SH-SY5Y (cell line): ENCODE measurements at regions not wholly inside any gene's neighbourhood (a gene's known extent, or its start where the extent isn't known, plus 50 kb on each side); places are given as distances from the start of the nearest gene placed in this dataset.

ENCODE experiments used
- GATA2 ChIP-seq: IDR thresholded peaks from 2 replicates; pipeline ENCODE4 v1.6.1; 2011; ENCODE audit warnings: mild to moderate bottlenecking, low read depth, low read length
- GATA3 ChIP-seq: IDR thresholded peaks from 2 replicates; pipeline ENCODE4 v1.6.1; 2011; ENCODE audit warnings: low read depth, mild to moderate bottlenecking, low read length, moderate library complexity

- no peak for TF ChIP-seq GATA3
- no peak for TF ChIP-seq GATA2
Observed at GRCh38 chr20:40869218-40870147, 159.1 kb upstream of the TOP1 start.

- TF ChIP-seq GATA2, result no peak
- TF ChIP-seq GATA3, result no peak
Observed at GRCh38 chr20:40875116-40876085, 153.2 kb upstream of the TOP1 start.

- TF ChIP-seq GATA2 (no peak), GATA3 (no peak)
Observed at GRCh38 chr20:40880063-40880728, 148.4 kb upstream of the TOP1 start.

DNA sequence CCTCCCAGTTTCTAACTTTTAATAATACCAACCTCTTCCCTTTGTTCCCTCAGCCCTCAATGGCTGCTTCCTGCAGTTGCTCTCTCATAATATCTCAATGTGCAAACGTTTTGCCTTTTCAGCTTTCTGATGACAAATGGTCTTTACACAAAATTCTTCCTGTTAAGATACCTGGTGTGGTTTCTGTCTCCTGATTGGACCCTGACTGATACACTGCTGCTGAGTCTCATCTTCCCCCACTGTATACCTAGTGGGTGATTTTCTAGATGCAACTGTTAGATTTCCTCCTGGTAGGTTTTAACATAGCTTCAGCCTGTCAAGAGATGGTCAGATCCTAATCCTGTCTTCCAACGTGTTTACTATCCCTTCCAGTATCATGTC lies 147.9 kb upstream of the TOP1 start:
- TF ChIP-seq GATA3, result no peak
- no peak for TF ChIP-seq GATA2

DNA sequence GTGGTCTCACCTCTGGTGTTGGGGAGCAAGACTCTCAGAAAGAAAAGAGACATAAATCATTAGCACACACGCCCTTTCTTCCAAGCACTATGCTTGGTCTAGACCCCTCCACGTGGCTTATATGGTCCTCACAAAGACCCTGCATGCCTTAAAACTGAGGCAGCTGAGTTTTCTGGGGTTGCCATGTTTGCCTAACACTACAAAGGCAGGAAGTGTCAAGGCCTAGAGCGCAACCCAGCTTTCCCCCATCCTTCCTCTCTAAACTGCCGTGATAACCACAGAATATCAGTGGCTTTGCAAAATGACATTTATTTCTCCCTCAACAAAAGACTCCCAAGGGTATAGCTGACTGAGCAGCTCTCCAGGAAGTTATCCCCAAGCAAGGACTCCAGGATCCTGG lies 146.5 kb upstream of the TOP1 start:
- no peak for TF ChIP-seq GATA2
- no peak for TF ChIP-seq GATA3

GRCh38 chr20:40883097-40883496 lies 145.5 kb upstream of the TOP1 start:
- TF ChIP-seq GATA3 (no peak), GATA2 (no peak)

- TF ChIP-seq GATA2 (no peak), GATA3 (no peak)
Observed at GRCh38 chr20:40887105-40887504, 141.5 kb upstream of the TOP1 start.

GRCh38 chr20:40890181-40890580 lies 138.4 kb upstream of the TOP1 start:
- no peak for TF ChIP-seq GATA3
- no peak for TF ChIP-seq GATA2

DNA sequence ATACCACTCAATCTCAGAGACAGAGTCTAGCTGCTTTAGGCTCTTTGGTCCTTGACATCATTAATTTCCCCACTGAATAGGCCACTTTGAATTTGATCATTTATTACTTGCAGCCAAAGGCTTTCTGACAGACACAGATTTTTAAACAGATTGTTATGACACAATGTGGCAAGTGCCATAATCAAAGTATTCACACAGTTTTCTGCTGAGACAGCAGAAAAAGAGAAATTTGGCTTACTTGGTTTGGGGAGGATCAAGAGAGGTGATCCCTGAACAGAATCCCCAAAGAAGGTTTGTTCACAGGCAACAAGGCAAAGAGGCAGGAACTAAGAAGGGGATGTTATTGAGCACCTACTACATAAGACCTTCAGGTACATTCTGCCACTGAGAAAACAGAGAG lies 138.0 kb upstream of the TOP1 start:
- TF ChIP-seq GATA2, result no peak
- TF ChIP-seq GATA3, result no peak

DNA sequence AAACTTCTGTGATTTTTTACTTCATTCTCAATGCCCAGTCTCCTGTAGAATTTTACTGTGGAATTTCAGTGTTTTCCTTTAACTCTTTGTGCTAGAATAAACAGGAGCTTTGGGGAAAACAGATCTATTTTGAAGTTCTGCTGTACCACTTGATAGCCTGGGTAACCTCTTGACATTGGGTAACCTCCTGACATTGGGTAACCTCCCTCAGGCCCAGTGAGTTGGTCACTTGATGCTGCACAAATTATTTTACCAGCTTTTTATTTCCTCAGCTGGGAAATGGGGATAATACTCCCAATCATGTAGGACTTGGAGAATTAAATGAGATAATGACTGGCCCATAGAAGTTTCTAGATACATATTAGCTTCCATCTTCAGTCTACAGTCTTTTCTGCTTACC lies 137.3 kb upstream of the TOP1 start:
- TF ChIP-seq GATA2 (no peak), GATA3 (no peak)

DNA sequence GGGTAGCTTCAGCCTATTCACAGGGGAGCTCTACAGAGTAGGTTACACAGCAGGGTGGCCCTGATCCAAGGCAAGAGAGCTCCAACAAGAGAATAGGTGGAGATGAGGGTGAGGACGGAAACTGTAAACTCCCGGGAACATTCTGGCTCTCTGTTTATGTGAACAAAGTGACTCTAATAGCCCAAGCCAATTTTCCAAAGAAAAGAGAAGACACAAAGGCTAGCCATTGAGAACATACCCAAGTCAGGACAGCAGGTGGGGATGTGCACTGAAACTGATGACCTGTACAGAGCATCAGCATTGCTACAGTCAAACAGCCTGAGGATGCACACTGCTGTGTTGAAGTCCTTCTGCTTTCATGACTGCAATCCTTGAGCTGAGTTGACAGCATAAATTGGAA lies 136.0 kb upstream of the TOP1 start:
- TF ChIP-seq GATA2 (no peak), GATA3 (no peak)

DNA sequence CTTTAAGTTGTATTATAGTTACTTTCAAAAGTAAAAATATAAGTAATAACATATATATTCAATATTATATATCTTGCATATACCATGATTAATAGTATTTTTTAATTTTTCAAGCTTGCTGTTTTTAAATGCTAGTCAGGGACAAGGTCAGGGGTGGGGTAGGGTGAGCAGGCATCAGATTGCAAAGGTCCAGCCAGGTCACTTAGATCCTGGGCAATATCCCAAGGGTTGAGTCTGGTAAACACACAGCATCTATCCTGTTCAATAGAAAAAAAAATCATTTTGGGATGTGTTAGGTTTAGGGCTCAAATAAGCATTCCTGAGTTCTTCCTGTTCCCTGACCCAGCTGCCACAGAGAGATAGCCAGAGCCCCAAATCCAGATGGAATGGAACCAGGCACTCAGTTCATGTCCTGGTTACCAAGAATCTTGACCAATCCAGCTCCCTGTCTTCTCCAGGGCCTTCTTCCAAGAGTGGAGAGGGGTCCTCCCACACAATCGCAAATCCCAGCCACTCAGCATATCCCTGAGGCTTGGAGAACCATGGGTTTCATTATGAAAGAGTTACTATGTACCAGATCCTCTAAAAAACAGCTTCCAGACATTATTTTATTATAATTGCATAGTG lies 134.9 kb upstream of the TOP1 start:
- TF ChIP-seq GATA3, result no peak
- no peak for TF ChIP-seq GATA2

DNA sequence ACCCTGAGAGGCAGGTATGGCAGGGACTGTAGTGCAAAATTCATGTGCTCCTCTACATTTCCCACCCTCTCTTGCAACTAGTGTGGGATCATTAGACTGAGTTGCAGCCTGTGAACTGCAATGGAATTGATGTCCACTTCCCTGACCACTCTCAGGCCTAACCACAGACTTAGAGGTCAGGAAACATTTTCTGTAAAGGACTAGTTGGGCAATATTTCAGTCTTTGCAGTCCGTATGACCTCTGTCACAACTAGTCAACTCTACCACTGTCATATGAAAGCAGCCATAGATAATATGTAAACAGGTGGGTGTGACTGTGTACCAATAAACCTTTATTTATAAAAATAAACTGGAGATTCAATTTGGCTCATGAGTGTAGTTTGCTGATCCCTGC lies 134.4 kb upstream of the TOP1 start:
- no peak for TF ChIP-seq GATA2
- TF ChIP-seq GATA3, result no peak
